ENCODE measurements at regions not wholly inside any gene's neighbourhood (a gene's known extent, or its start where the extent isn't known, plus 50 kb on each side); places are given as distances from the start of the nearest gene placed in this dataset.
"Not testable (repeated sequence)": the region's sequence is repeated elsewhere in the genome, so short reads cannot be mapped to it uniquely, and the experiment has no call there.

GRCh38 chr9:129539446-129539845 is 81.5 kb downstream of the C9orf50 start:
- Histone ChIP-seq H3K4me1 (ENCODE audit: control insufficient read depth, low read length) (no peaks in the 10 kb centered on the region), H3K27ac (ENCODE audit: low read depth, low read length) (no peak overlapping the region), H3K36me3 (ENCODE audit: control insufficient read depth, low read length) (no peaks in the 10 kb centered on the region), H3K4me2 (ENCODE audit: low read length) (no peak overlapping the region), H3K4me3 (ENCODE audit: low read length) (no peak overlapping the region), H3F3A (ENCODE audit: control insufficient read depth, insufficient read depth) (no peaks in the 10 kb centered on the region), H3K9me3 (ENCODE audit: control insufficient read depth, insufficient read depth, low read length) (peaks cover 3% of the 10 kb centered on the region; the same call in 1 of the 2 replicates), H3K9me2 (replicated peaks; ENCODE audit: control insufficient read depth, low read length) (no peaks in the 10 kb centered on the region), H3K27me3 (ENCODE audit: control insufficient read depth, low read length) (no peaks in the 10 kb centered on the region), H3K79me2 (ENCODE audit: control insufficient read depth, low read length) (no peaks in the 10 kb centered on the region), H4K20me1 (ENCODE audit: control insufficient read depth, insufficient read depth, low read depth, low read length) (no peaks in the 10 kb centered on the region)
- TF ChIP-seq EZH2phosphoT487 (IDR thresholded peaks at IDR 0.05; ENCODE audit: borderline replicate concordance, low read length): no peak
- TF ChIP-seq CTCF (IDR thresholded peaks at IDR 0.05; ENCODE audit: low read depth, low read length, poor library complexity, severe bottlenecking): no peak

- H3K9me2 ChIP-seq (replicated peaks; ENCODE audit: control insufficient read depth, low read length); H3K27ac ChIP-seq (ENCODE audit: low read depth, low read length); H3K79me2 ChIP-seq (ENCODE audit: control insufficient read depth, low read length); H4K20me1 ChIP-seq (ENCODE audit: control insufficient read depth, insufficient read depth, low read depth, low read length); H3K4me3 ChIP-seq (ENCODE audit: low read length); H3K36me3 ChIP-seq (ENCODE audit: control insufficient read depth, low read length); H3K27me3 ChIP-seq (ENCODE audit: control insufficient read depth, low read length); H3K9me3 ChIP-seq (ENCODE audit: control insufficient read depth, insufficient read depth, low read length); H3K4me1 ChIP-seq (ENCODE audit: control insufficient read depth, low read length); H3F3A ChIP-seq (ENCODE audit: control insufficient read depth, insufficient read depth); H3K4me2 ChIP-seq (ENCODE audit: low read length): not testable (repeated sequence)
Measured at GRCh38 chr9:129531860-129532402, 89.0 kb downstream of the C9orf50 start.

DNA sequence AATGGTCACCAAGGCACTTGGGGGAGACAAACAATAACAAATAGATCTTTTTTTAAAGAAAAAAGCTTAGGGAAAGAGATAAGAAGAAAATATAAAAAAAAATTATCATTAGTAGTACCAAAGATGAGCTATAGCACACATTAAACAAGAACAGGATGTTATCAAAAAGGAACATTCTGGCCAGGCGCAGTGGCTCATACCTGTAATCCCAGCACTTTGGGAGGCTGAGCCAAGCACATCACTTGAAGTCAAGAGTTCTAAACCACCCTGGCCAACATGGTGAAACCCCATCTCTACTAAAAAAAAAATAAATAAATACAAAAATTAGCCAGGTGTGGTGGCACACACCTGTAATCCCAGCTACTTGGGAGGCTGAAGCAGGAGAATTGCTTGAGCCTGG is 92.9 kb downstream of the C9orf50 start:
- H3F3A ChIP-seq (ENCODE audit: control insufficient read depth, insufficient read depth); H3K4me1 ChIP-seq (ENCODE audit: control insufficient read depth, low read length); H3K36me3 ChIP-seq (ENCODE audit: control insufficient read depth, low read length); H3K79me2 ChIP-seq (ENCODE audit: control insufficient read depth, low read length); H3K4me3 ChIP-seq (ENCODE audit: low read length); H3K4me2 ChIP-seq (ENCODE audit: low read length); H3K9me2 ChIP-seq (replicated peaks; ENCODE audit: control insufficient read depth, low read length); H3K9me3 ChIP-seq (ENCODE audit: control insufficient read depth, insufficient read depth, low read length); H3K27ac ChIP-seq (ENCODE audit: low read depth, low read length); H3K27me3 ChIP-seq (ENCODE audit: control insufficient read depth, low read length); H4K20me1 ChIP-seq (ENCODE audit: control insufficient read depth, insufficient read depth, low read depth, low read length): not testable (repeated sequence)

GRCh38 chr9:129525656-129526196 is 95.2 kb downstream of the C9orf50 start:
- Histone ChIP-seq H3K27me3 (ENCODE audit: control insufficient read depth, low read length) (peaks cover 5% of the 10 kb centered on the region; the same call in 1 of the 2 replicates), H3K4me2 (ENCODE audit: low read length) (no peak overlapping the region), H4K20me1 (ENCODE audit: control insufficient read depth, insufficient read depth, low read depth, low read length) (no peaks in the 10 kb centered on the region), H3F3A (ENCODE audit: control insufficient read depth, insufficient read depth) (no peaks in the 10 kb centered on the region), H3K27ac (ENCODE audit: low read depth, low read length) (no peak overlapping the region), H3K9me2 (replicated peaks; ENCODE audit: control insufficient read depth, low read length) (no peaks in the 10 kb centered on the region), H3K36me3 (ENCODE audit: control insufficient read depth, low read length) (no peaks in the 10 kb centered on the region), H3K79me2 (ENCODE audit: control insufficient read depth, low read length) (no peaks in the 10 kb centered on the region), H3K4me1 (ENCODE audit: control insufficient read depth, low read length) (no peaks in the 10 kb centered on the region), H3K4me3 (ENCODE audit: low read length) (no peak overlapping the region), H3K9me3 (ENCODE audit: control insufficient read depth, insufficient read depth, low read length) (no peaks in the 10 kb centered on the region)
- TF ChIP-seq EZH2phosphoT487 (IDR thresholded peaks at IDR 0.05; ENCODE audit: borderline replicate concordance, low read length): no peak
- no peak for TF ChIP-seq CTCF (IDR thresholded peaks at IDR 0.05; ENCODE audit: low read depth, low read length, poor library complexity, severe bottlenecking)

Data from DOHH2 (cell line).